Activated CD4-positive, alpha-beta T cell treated with anti-CD3 and anti-CD28 coated beads, Interleukin-2, amount 10 ng/mL, durations not matched to agents 7 days and 5 days (primary cell): ENCODE measurements at regions not wholly inside any gene's neighbourhood (a gene's known extent, or its start where the extent isn't known, plus 50 kb on each side); places are given as distances from the start of the nearest gene placed in this dataset.

ENCODE experiments used
- CTCF ChIA-PET: fragments of 350-600 bp; sonication (Branson Sonifier 250); formaldehyde crosslinking; loops from one replicate; lab custom pipeline; 2021; ENCODE audit warnings: antibody characterized with exemption; lab: Charles Lee
- POLR2A ChIA-PET: fragments of 350-600 bp; sonication (Branson Sonifier 250); formaldehyde crosslinking; loops from one replicate; lab custom pipeline; 2021; ENCODE audit warnings: antibody characterized with exemption; lab: Charles Lee
- DNase-seq: peaks from one replicate; pipeline ENCODE4 v3.0.0-alpha.2; 2020
- H3K27ac Mint-ChIP-seq: one replicate; pipeline ENCODE4 v1.8.0; 2021; ENCODE audit warnings: mild to moderate bottlenecking, moderate library complexity, mixed read lengths
- H3K27me3 Mint-ChIP-seq: one replicate; pipeline ENCODE4 v1.8.0; 2021; ENCODE audit warnings: mixed read lengths
- H3K36me3 Mint-ChIP-seq: one replicate; pipeline ENCODE4 v1.8.0; 2021; ENCODE audit warnings: low read depth, mixed read lengths
- H3K4me1 Mint-ChIP-seq: one replicate; pipeline ENCODE4 v1.8.0; 2021; ENCODE audit warnings: mixed read lengths
- H3K4me3 Mint-ChIP-seq: one replicate; pipeline ENCODE4 v1.8.0; 2021; ENCODE audit warnings: mild to moderate bottlenecking, moderate library complexity, mixed read lengths
- H3K9me3 Mint-ChIP-seq: one replicate; pipeline ENCODE4 v1.8.0; 2021; ENCODE audit warnings: mixed read lengths

GRCh38 chr12:126607157-126607556, 1541.9 kb downstream of the AACS start:
- H3K27ac Mint-ChIP-seq: no peak overlapping the region
- no peaks in the 10 kb centered on the region for H3K4me1 Mint-ChIP-seq
- DNase-seq: no peak
- CTCF ChIA-PET: no interaction called here
- H3K27me3 Mint-ChIP-seq: no peaks in the 10 kb centered on the region
- POLR2A ChIA-PET: no interaction called here
- H3K4me3 Mint-ChIP-seq: no peak overlapping the region
- H3K36me3 Mint-ChIP-seq: no peaks in the 10 kb centered on the region
- H3K9me3 Mint-ChIP-seq: peaks cover 8% of the 10 kb centered on the region

- Mint-ChIP-seq H3K4me3 (no peak overlapping the region), H3K27me3 (no peaks in the 10 kb centered on the region), H3K36me3 (no peaks in the 10 kb centered on the region), H3K4me1 (no peaks in the 10 kb centered on the region), H3K9me3 (peaks cover 10% of the 10 kb centered on the region), H3K27ac (no peak overlapping the region)
- ChIA-PET CTCF (interaction anchor here (0.6 kb wide), 1 partner anchor 954 kb away, joined by 4 read pairs; no protein-coding TSS in a partner anchor), POLR2A (no interaction called here)
- DNase-seq: no peak
Observed at GRCh38 chr12:126607867-126608266, 1542.6 kb downstream of the AACS start.

GRCh38 chr12:126608607-126609175, 1543.5 kb downstream of the AACS start:
- Mint-ChIP-seq H3K27ac (no peak overlapping the region), H3K4me1 (no peaks in the 10 kb centered on the region), H3K9me3 (peaks cover 16% of the 10 kb centered on the region), H3K36me3 (no peaks in the 10 kb centered on the region), H3K4me3 (no peak overlapping the region), H3K27me3 (no peaks in the 10 kb centered on the region)
- CTCF ChIA-PET: no interaction called here
- DNase-seq: no peak
- POLR2A ChIA-PET: no interaction called here

GRCh38 chr12:126616441-126616840, 1551.2 kb downstream of the AACS start:
- no peaks in the 10 kb centered on the region for H3K4me1 Mint-ChIP-seq
- H3K9me3 Mint-ChIP-seq: peaks cover 16% of the 10 kb centered on the region
- DNase-seq: no peak
- no peaks in the 10 kb centered on the region for H3K27me3 Mint-ChIP-seq
- no peaks in the 10 kb centered on the region for H3K36me3 Mint-ChIP-seq
- ChIA-PET CTCF (no interaction called here), POLR2A (no interaction called here)
- H3K4me3 Mint-ChIP-seq: no peak overlapping the region
- no peak overlapping the region for H3K27ac Mint-ChIP-seq

GRCh38 chr12:126617312-126617711, 1552.1 kb downstream of the AACS start:
- no peak overlapping the region for H3K27ac Mint-ChIP-seq
- H3K9me3 Mint-ChIP-seq: peaks cover 16% of the 10 kb centered on the region
- no peaks in the 10 kb centered on the region for H3K4me1 Mint-ChIP-seq
- no peaks in the 10 kb centered on the region for H3K27me3 Mint-ChIP-seq
- ChIA-PET CTCF (no interaction called here), POLR2A (no interaction called here)
- H3K4me3 Mint-ChIP-seq: no peak overlapping the region
- H3K36me3 Mint-ChIP-seq: no peaks in the 10 kb centered on the region
- no peak for DNase-seq

- Mint-ChIP-seq H3K4me3 (no peak overlapping the region), H3K9me3 (peaks cover 6% of the 10 kb centered on the region), H3K4me1 (no peaks in the 10 kb centered on the region), H3K27ac (no peak overlapping the region), H3K36me3 (no peaks in the 10 kb centered on the region), H3K27me3 (no peaks in the 10 kb centered on the region)
- ChIA-PET CTCF (no interaction called here), POLR2A (no interaction called here)
- no peak for DNase-seq
Observed at GRCh38 chr12:126627596-126627995, 1562.4 kb downstream of the AACS start.

- POLR2A ChIA-PET: no interaction called here
- CTCF ChIA-PET: no interaction called here
- no peaks in the 10 kb centered on the region for H3K27me3 Mint-ChIP-seq
- no peak overlapping the region for H3K4me3 Mint-ChIP-seq
- no peaks in the 10 kb centered on the region for H3K36me3 Mint-ChIP-seq
- no peaks in the 10 kb centered on the region for H3K4me1 Mint-ChIP-seq
- no peak overlapping the region for H3K27ac Mint-ChIP-seq
- peaks cover 8% of the 10 kb centered on the region for H3K9me3 Mint-ChIP-seq
- DNase-seq: no peak
Observed at GRCh38 chr12:126636821-126637220, 1571.6 kb downstream of the AACS start.

- Mint-ChIP-seq H3K9me3 (peaks cover 11% of the 10 kb centered on the region), H3K27me3 (no peaks in the 10 kb centered on the region), H3K36me3 (no peaks in the 10 kb centered on the region), H3K27ac (no peak overlapping the region), H3K4me3 (no peak overlapping the region), H3K4me1 (no peaks in the 10 kb centered on the region)
- DNase-seq: no peak
- ChIA-PET CTCF (no interaction called here), POLR2A (no interaction called here)
Observed at GRCh38 chr12:126644236-126645020, 1579.2 kb downstream of the AACS start.

GRCh38 chr12:126648074-126648473, 1582.8 kb downstream of the AACS start:
- Mint-ChIP-seq H3K4me3 (no peak overlapping the region), H3K27ac (no peak overlapping the region), H3K4me1 (no peaks in the 10 kb centered on the region), H3K36me3 (no peaks in the 10 kb centered on the region), H3K27me3 (no peaks in the 10 kb centered on the region), H3K9me3 (peaks cover 3% of the 10 kb centered on the region)
- ChIA-PET CTCF (no interaction called here), POLR2A (no interaction called here)
- no peak for DNase-seq

- Mint-ChIP-seq H3K36me3 (no peaks in the 10 kb centered on the region), H3K4me3 (no peak overlapping the region), H3K9me3 (no peaks in the 10 kb centered on the region), H3K27ac (no peak overlapping the region), H3K27me3 (no peaks in the 10 kb centered on the region), H3K4me1 (no peaks in the 10 kb centered on the region)
- POLR2A ChIA-PET: no interaction called here
- CTCF ChIA-PET: no interaction called here
- DNase-seq: no peak
Observed at GRCh38 chr12:126651133-126651532, 1585.9 kb downstream of the AACS start.

GRCh38 chr12:126663304-126664094, 1598.3 kb downstream of the AACS start:
- DNase-seq: no peak
- no peak overlapping the region for H3K4me3 Mint-ChIP-seq
- no peak overlapping the region for H3K27ac Mint-ChIP-seq
- peaks cover 14% of the 10 kb centered on the region for H3K9me3 Mint-ChIP-seq
- no peaks in the 10 kb centered on the region for H3K36me3 Mint-ChIP-seq
- ChIA-PET POLR2A (no interaction called here), CTCF (no interaction called here)
- no peaks in the 10 kb centered on the region for H3K27me3 Mint-ChIP-seq
- H3K4me1 Mint-ChIP-seq: no peaks in the 10 kb centered on the region

- H3K27me3 Mint-ChIP-seq: no peaks in the 10 kb centered on the region
- DNase-seq: no peak
- H3K4me3 Mint-ChIP-seq: no peak overlapping the region
- H3K27ac Mint-ChIP-seq: no peak overlapping the region
- POLR2A ChIA-PET: no interaction called here
- no peaks in the 10 kb centered on the region for H3K4me1 Mint-ChIP-seq
- peaks cover 7% of the 10 kb centered on the region for H3K9me3 Mint-ChIP-seq
- H3K36me3 Mint-ChIP-seq: no peaks in the 10 kb centered on the region
- CTCF ChIA-PET: no interaction called here
Observed at GRCh38 chr12:126667339-126667738, 1599.6 kb upstream of the TMEM132C start.

GRCh38 chr12:126668538-126668937, 1598.4 kb upstream of the TMEM132C start:
- H3K4me1 Mint-ChIP-seq: no peaks in the 10 kb centered on the region
- H3K27me3 Mint-ChIP-seq: no peaks in the 10 kb centered on the region
- DNase-seq: no peak
- no peak overlapping the region for H3K27ac Mint-ChIP-seq
- no peak overlapping the region for H3K4me3 Mint-ChIP-seq
- H3K9me3 Mint-ChIP-seq: peaks cover 2% of the 10 kb centered on the region
- no peaks in the 10 kb centered on the region for H3K36me3 Mint-ChIP-seq
- ChIA-PET CTCF (no interaction called here), POLR2A (no interaction called here)
